Muscle layer of colon (tissue), 2 donors: ENCODE measurements at regions not wholly inside any gene's neighbourhood (a gene's known extent, or its start where the extent isn't known, plus 50 kb on each side); places are given as distances from the start of the nearest gene placed in this dataset.
"Not testable (repeated sequence)": the region's sequence is repeated elsewhere in the genome, so short reads cannot be mapped to it uniquely, and the experiment has no call there.

Experiments
- H3K27ac ChIP-seq: one replicate; pipeline ENCODE4 v1.7.0; 2013; ENCODE audit warnings: low read depth, mild to moderate bottlenecking, low read length, moderate library complexity
- H3K27me3 ChIP-seq, 2 donors: one replicate each; pipeline ENCODE4 v1.7.0; 2013; ENCODE audit warnings: low read length in 2 of 2, mild to moderate bottlenecking in 2 of 2; ENCODE audit not compliant: insufficient read depth in 2 of 2, control insufficient read depth in 1 of 2
- H3K36me3 ChIP-seq: one replicate; pipeline ENCODE4 v1.7.0; 2013; ENCODE audit warnings: mild to moderate bottlenecking, low read length; ENCODE audit not compliant: insufficient read depth
- H3K4me1 ChIP-seq: one replicate; pipeline ENCODE4 v1.7.0; 2013; ENCODE audit warnings: mild to moderate bottlenecking, low read length; ENCODE audit not compliant: insufficient read depth
- H3K4me3 ChIP-seq, 2 donors: one replicate each; pipeline ENCODE4 v1.7.0; 2013; ENCODE audit warnings: low read length in 2 of 2, low read depth in 1 of 2, mild to moderate bottlenecking in 1 of 2, moderate library complexity in 1 of 2
- H3K9ac ChIP-seq: one replicate; pipeline ENCODE4 v1.7.0; 2013; ENCODE audit warnings: low read length
- H3K9me3 ChIP-seq: one replicate; pipeline ENCODE4 v1.7.0; 2013; ENCODE audit warnings: mild to moderate bottlenecking, low read length
- donor health status: abdominal sarcoma.
- donor health status: Adenocarcinoma of cecum.

DNA sequence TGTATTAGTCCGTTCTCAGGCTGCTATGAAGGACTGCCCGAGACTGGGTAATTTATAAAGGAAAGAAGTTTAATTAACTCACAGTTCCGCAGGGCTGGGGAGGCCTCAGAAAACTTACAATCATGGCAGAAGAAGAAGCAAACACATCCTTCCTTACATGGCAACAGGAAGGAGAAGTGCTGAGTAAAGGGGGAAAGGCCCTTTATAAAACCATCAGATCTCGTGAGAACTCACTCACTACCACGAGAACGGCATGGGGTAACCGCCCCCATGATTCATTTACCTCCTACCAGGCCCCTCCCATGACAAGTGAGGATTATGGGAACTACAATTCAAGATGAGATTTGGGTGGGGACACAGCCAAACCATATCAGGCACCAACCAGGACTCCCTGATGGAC is 51.4 kb upstream of the PAX7 start:
- not testable (repeated sequence) for H3K9me3 ChIP-seq, H3K4me3 ChIP-seq, H3K9ac ChIP-seq

DNA sequence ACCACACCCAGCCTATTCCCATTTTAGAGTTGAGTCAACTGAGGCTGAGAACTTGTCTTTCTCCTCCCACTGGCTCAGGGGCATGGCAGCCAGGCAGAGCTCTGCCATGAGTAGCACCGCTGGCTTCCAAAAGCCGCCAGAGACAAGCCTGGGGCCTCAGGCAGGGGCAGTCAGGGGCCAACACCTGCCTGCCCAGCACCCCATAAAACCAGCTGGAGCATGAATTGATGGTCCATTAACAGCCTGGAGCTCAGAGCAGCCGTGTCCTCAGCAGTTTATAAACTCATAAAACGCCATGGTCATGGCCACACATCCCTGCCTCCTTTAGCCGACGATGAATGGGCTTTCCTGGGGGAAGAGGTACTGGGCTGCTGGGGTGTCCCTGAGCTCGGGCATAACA is 50.6 kb upstream of the PAX7 start:
- Histone ChIP-seq H3K27ac (no peak overlapping the region), H3K9me3 (no peaks in the 10 kb centered on the region), H3K4me1 (peaks cover 10% of the 10 kb centered on the region), H3K36me3 (no peaks in the 10 kb centered on the region), H3K27me3 (peaks cover 7 to 23% of the 10 kb centered on the region in 2 donors), H3K4me3 (no peak overlapping the region), H3K9ac (no peak overlapping the region)

More for the DNA sequence above, 51.4 kb upstream of the PAX7 start:
- H3K27ac ChIP-seq, H3K36me3 ChIP-seq: not testable (repeated sequence)
- H3K27me3 ChIP-seq, result peaks cover 7 to 29% of the 10 kb centered on the region in 2 donors
- H3K4me1 ChIP-seq, result peaks cover 10% of the 10 kb centered on the region

DNA sequence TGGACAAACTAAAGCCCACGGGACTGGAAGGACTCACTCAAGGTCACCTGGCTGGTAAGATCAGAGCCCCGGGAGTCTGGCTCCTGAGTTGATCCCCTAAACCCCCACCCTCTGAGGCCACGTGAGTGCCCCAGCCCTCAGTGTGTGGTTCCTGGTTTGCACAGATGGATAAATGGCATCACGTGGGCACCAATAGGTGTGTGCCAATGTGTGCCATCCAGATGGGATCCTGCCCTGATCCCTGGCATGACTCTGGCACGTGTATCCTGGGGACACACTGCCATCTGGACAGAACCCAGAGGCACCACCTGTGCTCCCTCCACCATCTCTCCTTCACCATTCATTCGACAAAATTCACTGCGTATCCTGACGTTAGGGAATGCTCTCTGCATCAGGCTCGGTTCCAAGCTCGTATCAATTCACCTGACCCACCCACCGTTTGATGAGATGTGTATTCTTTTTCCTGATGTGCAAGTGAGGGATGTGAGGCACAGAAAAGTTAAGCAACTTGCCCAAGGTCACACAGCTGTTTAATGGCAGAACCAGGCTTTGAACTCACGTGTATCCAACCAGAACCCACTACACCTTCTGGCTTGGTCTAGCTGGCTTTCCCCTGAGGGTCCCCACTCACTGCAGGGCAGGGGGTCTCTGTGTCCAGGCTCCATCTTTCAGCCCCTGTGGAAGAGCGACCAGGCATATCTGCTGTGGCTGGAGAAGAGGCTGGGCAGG is 49.8 kb upstream of the PAX7 start:
- H3K9ac ChIP-seq, result no peak overlapping the region
- H3K4me3 ChIP-seq, result no peak overlapping the region

More for the DNA sequence above, 49.8 kb upstream of the PAX7 start:
- Histone ChIP-seq H3K9me3 (no peaks in the 10 kb centered on the region), H3K4me1 (peaks cover 10% of the 10 kb centered on the region), H3K27me3 (peaks cover 7 to 18% of the 10 kb centered on the region in 2 donors), H3K36me3 (no peaks in the 10 kb centered on the region), H3K27ac (no peak overlapping the region)
